Endothelial cell (in vitro differentiated cells): ENCODE measurements at regions not wholly inside any gene's neighbourhood (a gene's known extent, or its start where the extent isn't known, plus 50 kb on each side); places are given as distances from the start of the nearest gene placed in this dataset.

Experiments
- DNase-seq: peaks from one replicate; pipeline ENCODE4 v3.0.0; 2021; ENCODE audit warnings: low spot score
- H3K27ac Mint-ChIP-seq: one replicate; pipeline ENCODE4 v1.8.0; 2021; ENCODE audit warnings: mixed read lengths, inconsistent platforms; ENCODE audit not compliant: unreplicated experiment
- H3K27me3 Mint-ChIP-seq: one replicate; pipeline ENCODE4 v1.8.0; 2021; ENCODE audit warnings: mild to moderate bottlenecking, moderate library complexity, mixed read lengths, inconsistent platforms; ENCODE audit not compliant: unreplicated experiment
- H3K36me3 Mint-ChIP-seq: one replicate; pipeline ENCODE4 v1.8.0; 2021; ENCODE audit warnings: mild to moderate bottlenecking, low read depth, mixed read lengths, inconsistent platforms; ENCODE audit not compliant: unreplicated experiment
- H3K4me1 Mint-ChIP-seq: one replicate; pipeline ENCODE4 v1.8.0; 2021; ENCODE audit warnings: mild to moderate bottlenecking, mixed read lengths, inconsistent platforms; ENCODE audit not compliant: unreplicated experiment
- H3K4me3 Mint-ChIP-seq: one replicate; pipeline ENCODE4 v1.8.0; 2021; ENCODE audit warnings: mild to moderate bottlenecking, mixed read lengths, inconsistent platforms; ENCODE audit not compliant: unreplicated experiment
- H3K9me3 Mint-ChIP-seq: one replicate; pipeline ENCODE4 v1.8.0; 2021; ENCODE audit warnings: mixed read lengths, inconsistent platforms; ENCODE audit not compliant: unreplicated experiment
- TF ChIP-seq, protein P1 (sequence below): fragments of 200-600 bp; sonication (generic); IDR thresholded peaks from one replicate; pipeline ENCODE4 v1.5.0; 2021; ENCODE audit warnings: antibody characterized with exemption; ENCODE audit not compliant: unreplicated experiment

GRCh38 chr4:62835631-62836030, 1573.6 kb downstream of the TECRL start:
- Mint-ChIP-seq H3K4me1 (no peaks in the 10 kb centered on the region), H3K9me3 (peaks cover 3% of the 10 kb centered on the region), H3K36me3 (no peaks in the 10 kb centered on the region), H3K27ac (no peak overlapping the region), H3K4me3 (no peak overlapping the region), H3K27me3 (no peaks in the 10 kb centered on the region)
- TF ChIP-seq, protein P1, sequence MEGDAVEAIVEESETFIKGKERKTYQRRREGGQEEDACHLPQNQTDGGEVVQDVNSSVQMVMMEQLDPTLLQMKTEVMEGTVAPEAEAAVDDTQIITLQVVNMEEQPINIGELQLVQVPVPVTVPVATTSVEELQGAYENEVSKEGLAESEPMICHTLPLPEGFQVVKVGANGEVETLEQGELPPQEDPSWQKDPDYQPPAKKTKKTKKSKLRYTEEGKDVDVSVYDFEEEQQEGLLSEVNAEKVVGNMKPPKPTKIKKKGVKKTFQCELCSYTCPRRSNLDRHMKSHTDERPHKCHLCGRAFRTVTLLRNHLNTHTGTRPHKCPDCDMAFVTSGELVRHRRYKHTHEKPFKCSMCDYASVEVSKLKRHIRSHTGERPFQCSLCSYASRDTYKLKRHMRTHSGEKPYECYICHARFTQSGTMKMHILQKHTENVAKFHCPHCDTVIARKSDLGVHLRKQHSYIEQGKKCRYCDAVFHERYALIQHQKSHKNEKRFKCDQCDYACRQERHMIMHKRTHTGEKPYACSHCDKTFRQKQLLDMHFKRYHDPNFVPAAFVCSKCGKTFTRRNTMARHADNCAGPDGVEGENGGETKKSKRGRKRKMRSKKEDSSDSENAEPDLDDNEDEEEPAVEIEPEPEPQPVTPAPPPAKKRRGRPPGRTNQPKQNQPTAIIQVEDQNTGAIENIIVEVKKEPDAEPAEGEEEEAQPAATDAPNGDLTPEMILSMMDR = no peak
- DNase-seq = no peak

- no peaks in the 10 kb centered on the region for H3K9me3 Mint-ChIP-seq
- no peak overlapping the region for H3K4me3 Mint-ChIP-seq
- H3K4me1 Mint-ChIP-seq = no peaks in the 10 kb centered on the region
- H3K27ac Mint-ChIP-seq = no peak overlapping the region
- no peaks in the 10 kb centered on the region for H3K36me3 Mint-ChIP-seq
- no peak for DNase-seq
- peaks cover 1% of the 10 kb centered on the region for H3K27me3 Mint-ChIP-seq
- TF ChIP-seq, protein P1 = no peak
Measured at GRCh38 chr4:62822306-62822705, 1586.9 kb downstream of the TECRL start.

- H3K36me3 Mint-ChIP-seq = no peaks in the 10 kb centered on the region
- DNase-seq = no peak
Measured at GRCh38 chr4:62816566-62816965, 1592.7 kb downstream of the TECRL start.

DNA sequence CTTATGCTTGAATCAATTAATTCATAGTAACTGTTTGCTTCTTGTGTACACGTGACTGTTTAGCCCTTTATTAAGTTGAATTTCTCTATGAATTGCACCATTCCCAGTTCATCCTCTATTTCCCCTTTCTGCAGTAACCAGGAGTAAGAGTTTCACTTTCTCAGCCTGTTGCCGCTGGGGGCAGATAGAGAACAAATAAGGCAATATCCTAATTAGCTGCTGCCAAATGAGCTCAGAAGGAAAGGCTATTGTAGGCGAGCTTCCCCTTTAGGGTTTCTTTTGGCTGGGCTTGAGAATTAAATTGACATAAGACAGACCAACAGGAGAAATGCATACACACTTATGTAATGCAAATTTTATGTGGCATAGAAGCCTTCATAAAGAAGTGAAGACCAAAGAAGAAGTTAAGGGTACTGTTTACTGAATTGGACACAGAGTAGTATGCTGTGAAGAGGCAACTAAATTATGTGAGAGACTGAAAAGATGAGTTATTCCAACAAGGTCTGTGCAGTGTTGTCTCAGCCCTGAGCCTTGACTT, 1594.7 kb downstream of the TECRL start:
- DNase-seq = no peak
- Mint-ChIP-seq H3K27me3 (no peaks in the 10 kb centered on the region), H3K36me3 (no peaks in the 10 kb centered on the region), H3K4me1 (peaks cover 12% of the 10 kb centered on the region), H3K9me3 (no peaks in the 10 kb centered on the region), H3K4me3 (no peak overlapping the region), H3K27ac (no peak overlapping the region)
- TF ChIP-seq, protein P1 = no peak

More at GRCh38 chr4:62816566-62816965, 1592.7 kb downstream of the TECRL start:
- peaks cover 12% of the 10 kb centered on the region for H3K4me1 Mint-ChIP-seq
- TF ChIP-seq, protein P1 = no peak
- peaks cover 1% of the 10 kb centered on the region for H3K27me3 Mint-ChIP-seq
- H3K4me3 Mint-ChIP-seq = no peak overlapping the region
- no peak overlapping the region for H3K27ac Mint-ChIP-seq
- H3K9me3 Mint-ChIP-seq = no peaks in the 10 kb centered on the region

DNA sequence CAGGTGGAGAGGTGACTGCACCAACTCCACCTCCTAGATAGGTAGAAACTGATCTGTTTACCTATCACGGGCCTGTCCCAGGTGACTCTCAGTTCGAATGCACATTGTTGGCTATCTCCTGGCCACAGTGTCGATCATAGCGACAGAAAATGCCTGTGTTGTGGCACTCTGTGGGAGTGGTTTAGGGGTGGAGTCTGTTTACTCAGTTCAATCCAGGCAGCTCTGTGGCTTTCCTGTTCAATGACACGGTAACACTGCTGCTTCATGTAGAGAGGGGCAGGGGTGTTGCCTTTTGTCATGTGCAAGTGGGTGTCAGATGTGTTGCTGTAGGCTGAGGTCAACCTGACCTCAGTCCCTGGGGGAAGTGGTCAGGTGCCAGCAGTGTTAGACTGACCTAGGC, 1602.4 kb downstream of the TECRL start:
- TF ChIP-seq, protein P1 = no peak
- H3K27me3 Mint-ChIP-seq = no peaks in the 10 kb centered on the region
- DNase-seq = no peak
- no peak overlapping the region for H3K4me3 Mint-ChIP-seq
- H3K27ac Mint-ChIP-seq = no peak overlapping the region
- no peaks in the 10 kb centered on the region for H3K36me3 Mint-ChIP-seq
- no peaks in the 10 kb centered on the region for H3K9me3 Mint-ChIP-seq
- no peaks in the 10 kb centered on the region for H3K4me1 Mint-ChIP-seq
